ENCODE measurements at regions not wholly inside any gene's neighbourhood (a gene's known extent, or its start where the extent isn't known, plus 50 kb on each side); places are given as distances from the start of the nearest gene placed in this dataset.

DNA sequence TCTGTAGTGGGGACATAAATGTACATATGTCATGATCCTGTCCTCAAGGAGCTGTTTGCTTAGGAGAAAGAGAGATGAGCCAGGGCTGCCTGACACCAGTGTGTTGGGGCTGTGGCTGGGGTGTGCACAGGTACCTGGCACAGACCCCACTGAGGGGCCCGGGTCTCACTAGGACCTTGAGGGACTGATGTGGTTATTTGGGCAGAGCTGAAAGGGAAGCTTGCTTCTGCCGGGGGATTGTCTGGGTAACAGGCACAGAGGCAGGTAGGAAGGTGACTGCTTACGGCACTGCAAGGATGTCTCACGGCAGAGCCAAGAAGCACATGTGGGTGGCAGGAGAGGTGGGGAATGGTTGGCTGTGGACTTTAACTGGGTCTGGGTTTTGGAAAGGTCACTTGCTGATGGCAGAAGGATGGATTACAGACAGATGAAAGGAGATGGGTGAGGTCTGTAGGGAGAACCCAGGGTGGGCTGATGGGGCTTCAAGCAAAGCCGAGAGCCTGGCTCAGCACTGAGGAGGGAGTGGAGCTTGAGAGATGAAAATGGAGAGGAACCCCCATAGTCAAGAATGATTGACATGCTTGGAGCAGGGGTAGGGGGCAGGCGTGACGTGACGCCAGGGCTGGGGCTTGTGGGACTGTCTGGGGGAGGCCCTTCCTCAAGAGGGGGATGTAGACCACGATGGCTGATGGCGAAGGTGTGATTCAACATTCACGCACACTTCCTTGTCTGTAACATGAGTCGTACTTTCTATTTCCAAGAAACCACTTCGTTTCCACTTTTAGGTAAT is 207.7 kb upstream of the SHH start:
- H3K4me3 ChIP-seq (ENCODE audit: low read depth, low read length), result no peak overlapping the region
- DNase-seq (ENCODE audit: low read depth), result no peak
- TF ChIP-seq, protein P1, sequence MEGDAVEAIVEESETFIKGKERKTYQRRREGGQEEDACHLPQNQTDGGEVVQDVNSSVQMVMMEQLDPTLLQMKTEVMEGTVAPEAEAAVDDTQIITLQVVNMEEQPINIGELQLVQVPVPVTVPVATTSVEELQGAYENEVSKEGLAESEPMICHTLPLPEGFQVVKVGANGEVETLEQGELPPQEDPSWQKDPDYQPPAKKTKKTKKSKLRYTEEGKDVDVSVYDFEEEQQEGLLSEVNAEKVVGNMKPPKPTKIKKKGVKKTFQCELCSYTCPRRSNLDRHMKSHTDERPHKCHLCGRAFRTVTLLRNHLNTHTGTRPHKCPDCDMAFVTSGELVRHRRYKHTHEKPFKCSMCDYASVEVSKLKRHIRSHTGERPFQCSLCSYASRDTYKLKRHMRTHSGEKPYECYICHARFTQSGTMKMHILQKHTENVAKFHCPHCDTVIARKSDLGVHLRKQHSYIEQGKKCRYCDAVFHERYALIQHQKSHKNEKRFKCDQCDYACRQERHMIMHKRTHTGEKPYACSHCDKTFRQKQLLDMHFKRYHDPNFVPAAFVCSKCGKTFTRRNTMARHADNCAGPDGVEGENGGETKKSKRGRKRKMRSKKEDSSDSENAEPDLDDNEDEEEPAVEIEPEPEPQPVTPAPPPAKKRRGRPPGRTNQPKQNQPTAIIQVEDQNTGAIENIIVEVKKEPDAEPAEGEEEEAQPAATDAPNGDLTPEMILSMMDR (IDR thresholded peaks at IDR 0.05; ENCODE audit: control insufficient read depth, extremely low read depth, insufficient read depth), result no peak

DNA sequence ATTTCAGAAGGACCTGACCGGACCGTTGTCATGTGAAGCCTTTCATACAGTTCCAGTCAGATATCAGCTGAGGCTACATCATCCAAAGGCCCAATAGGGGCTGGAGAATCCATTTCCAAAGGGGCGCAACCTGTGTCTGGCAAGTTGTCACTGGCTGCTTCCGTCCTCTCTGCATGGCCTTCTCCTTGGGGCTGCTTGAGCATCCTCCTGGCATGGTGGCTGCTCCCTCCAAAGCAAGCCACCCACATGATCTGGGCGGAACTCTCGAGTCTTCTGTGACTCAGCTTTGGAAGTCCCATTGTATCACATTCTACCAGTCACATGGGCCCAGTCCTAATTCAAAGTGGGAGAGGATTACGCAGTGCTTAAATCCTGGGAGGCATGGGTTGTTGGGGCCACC is 207.0 kb upstream of the SHH start:
- TF ChIP-seq, protein P1 (IDR thresholded peaks at IDR 0.05; ENCODE audit: control insufficient read depth, extremely low read depth, insufficient read depth), result no peak

DNA sequence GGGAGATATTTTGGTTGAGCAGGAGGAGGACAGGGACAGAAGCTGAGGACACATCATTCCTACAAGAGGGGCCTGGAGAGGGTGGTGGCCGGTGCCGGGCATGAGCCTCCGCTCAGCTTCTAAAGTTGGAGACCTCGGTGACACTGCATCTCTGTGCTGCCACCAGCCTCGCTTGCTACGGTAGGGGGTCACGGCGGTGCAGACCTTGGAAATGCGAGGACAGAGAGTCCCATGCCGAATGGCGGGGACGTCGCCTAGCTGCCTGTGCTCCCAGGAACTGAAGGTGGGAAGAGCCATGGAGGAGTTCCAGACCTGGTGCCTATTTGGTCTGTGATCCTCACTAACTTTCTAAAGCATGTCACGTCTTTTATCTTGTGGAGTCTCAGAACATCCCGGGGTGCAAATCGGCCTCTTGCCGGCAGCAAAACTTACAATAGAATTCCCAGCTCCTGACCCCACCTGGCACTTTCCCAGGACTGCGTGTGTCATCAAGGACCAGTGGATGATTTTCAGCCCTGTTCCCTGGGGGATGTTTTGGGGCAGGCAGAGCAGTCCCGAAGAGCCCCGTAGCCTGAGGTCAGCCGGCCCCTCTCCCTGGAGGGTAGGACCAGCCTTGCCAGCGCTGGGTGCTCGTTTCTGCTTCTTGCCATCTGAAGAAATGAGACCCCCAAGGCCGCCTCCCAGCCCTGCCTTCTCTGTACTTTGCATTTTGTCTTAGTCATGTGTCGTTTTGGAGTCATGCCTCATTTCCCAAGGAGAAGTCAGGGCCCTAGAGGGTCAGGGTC is 205.8 kb upstream of the SHH start:
- TF ChIP-seq, protein P1 (IDR thresholded peaks at IDR 0.05; ENCODE audit: control insufficient read depth, extremely low read depth, insufficient read depth), result no peak
- DNase-seq (ENCODE audit: low read depth), result no peak
- H3K4me3 ChIP-seq (ENCODE audit: low read depth, low read length), result no peak overlapping the region

More for the DNA sequence above, 207.0 kb upstream of the SHH start:
- DNase-seq (ENCODE audit: low read depth), result no peak
- H3K4me3 ChIP-seq (ENCODE audit: low read depth, low read length), result no peak overlapping the region

DNA sequence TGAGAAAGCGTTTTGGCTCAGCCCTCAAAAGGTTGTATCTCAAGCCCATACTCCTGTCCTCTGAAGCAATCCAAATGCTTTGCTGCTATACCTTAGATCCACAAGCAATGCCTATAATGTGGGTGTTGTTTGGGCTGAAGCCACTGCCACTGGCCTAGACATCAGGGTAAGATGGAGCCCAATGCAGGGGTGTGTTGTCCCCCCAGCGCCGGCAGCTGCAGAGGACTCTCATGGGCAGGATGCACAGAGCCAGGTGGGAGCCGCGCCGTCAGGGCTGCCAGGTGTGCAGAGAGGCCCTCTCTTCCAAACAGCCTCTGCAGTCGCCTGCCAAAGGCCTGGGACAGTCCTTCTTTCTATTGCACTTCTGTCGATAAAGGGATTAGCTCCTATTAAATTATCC is 205.2 kb upstream of the SHH start:
- DNase-seq (ENCODE audit: low read depth), result no peak
- no peak overlapping the region for H3K4me3 ChIP-seq (ENCODE audit: low read depth, low read length)
- TF ChIP-seq, protein P1 (IDR thresholded peaks at IDR 0.05; ENCODE audit: control insufficient read depth, extremely low read depth, insufficient read depth), result no peak

DNA sequence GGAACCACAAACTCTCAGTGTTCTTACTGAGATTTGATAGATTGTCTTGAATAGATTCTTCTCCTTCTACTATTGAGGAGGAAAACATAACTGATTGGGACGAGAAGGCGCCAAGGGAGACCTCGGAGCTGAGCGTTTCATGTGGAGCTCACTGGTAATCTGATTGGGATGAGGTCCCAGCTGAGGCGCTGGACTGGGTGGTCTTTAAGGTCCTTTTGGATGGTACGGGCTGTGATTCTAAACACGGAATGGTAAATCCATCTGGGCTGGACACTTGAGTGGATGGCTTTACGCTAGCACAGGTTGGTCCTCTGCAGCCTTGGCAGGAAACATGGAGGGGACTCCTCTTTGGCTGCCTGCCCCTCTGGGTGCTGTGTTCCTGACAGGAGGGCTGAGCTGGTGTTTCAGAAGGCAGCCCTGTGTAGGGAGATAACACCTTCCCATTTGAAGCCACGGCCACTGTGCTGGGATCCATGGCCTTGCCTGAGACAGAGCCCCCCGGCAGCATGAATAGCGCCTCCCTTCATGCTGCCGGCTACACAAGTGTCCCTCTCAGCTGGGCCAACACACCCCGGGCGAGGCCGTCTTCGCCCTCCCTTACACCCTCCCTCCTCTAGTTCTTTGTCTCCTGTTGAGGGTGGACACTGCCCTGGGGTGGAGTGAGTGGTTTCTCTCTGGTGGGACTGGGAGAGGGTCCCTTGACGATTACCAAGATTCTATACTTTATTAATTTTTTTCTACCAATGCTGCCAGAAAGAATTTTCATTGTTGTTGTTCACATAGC is 203.2 kb upstream of the SHH start:
- no peak for DNase-seq (ENCODE audit: low read depth)
- H3K4me3 ChIP-seq (ENCODE audit: low read depth, low read length), result no peak overlapping the region
- TF ChIP-seq, protein P1 (IDR thresholded peaks at IDR 0.05; ENCODE audit: control insufficient read depth, extremely low read depth, insufficient read depth), result no peak

DNA sequence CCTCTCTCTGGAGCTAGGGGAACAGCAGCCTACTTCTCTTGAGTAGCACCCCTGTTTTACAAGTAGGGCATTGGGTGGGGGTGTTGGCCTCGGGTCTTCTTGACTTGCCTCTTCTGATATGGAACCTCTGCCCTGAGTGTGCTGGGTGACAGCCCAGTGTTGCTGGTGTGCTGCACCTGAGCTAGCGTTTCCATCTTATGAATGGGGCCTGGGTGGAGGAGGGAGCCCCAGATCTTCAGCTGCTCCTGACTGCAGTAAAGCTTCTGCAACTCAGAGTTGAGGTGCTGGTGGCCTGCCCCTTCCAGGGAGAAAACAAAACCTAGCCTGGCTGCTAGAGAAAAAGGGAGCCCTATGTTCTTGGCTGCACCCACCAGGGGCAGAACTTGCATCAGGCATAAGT is 202.5 kb upstream of the SHH start:
- no peak for DNase-seq (ENCODE audit: low read depth)
- no peak overlapping the region for H3K4me3 ChIP-seq (ENCODE audit: low read depth, low read length)
- TF ChIP-seq, protein P1 (IDR thresholded peaks at IDR 0.05; ENCODE audit: control insufficient read depth, extremely low read depth, insufficient read depth), result no peak

Data from LNCaP clone FGC (cell line).